Adrenal gland (tissue), 9 donors: ENCODE measurements at regions not wholly inside any gene's neighbourhood (a gene's known extent, or its start where the extent isn't known, plus 50 kb on each side); places are given as distances from the start of the nearest gene placed in this dataset.
A peak's percentile ranks its signal among the peaks of the same experiment; 100 is the strongest.

Source experiments
- DNase-seq, 7 donors: peaks; one replicate each; pipeline ENCODE4 v3.0.0-alpha.2; 2019 to 2020
- H3K27ac ChIP-seq, 5 donors: fragments of 200-600 bp; sonication (generic) in 4 of 5; 1 replicate in 3 of 5; 2 replicates in 2 of 5; pipeline versions ENCODE4 v1.5.1 to v1.8.0; 2016 to 2020; ENCODE audit warnings: mild to moderate bottlenecking in 1 of 5
- H3K27me3 ChIP-seq: fragments of 200-600 bp; 2 replicates; pipeline ENCODE4 v1.8.0; 2021
- H3K36me3 ChIP-seq, 2 donors: fragments of 200-600 bp; replicated peaks in 1 of 2; 1 replicate in 1 of 2; 2 replicates in 1 of 2; pipeline versions ENCODE4 v1.5.1 to v1.8.0; 2018 to 2022
- H3K4me1 ChIP-seq, 2 donors: fragments of 200-600 bp; replicated peaks in 1 of 2; 1 replicate in 1 of 2; 2 replicates in 1 of 2; pipeline versions ENCODE4 v1.5.1 to v1.8.0; 2018 to 2021
- H3K4me3 ChIP-seq, 4 donors: fragments of 200-600 bp; sonication (generic) in 3 of 4; one replicate each; pipeline ENCODE4 v1.5.1; 2016 to 2018
- H3K9me3 ChIP-seq, 3 donors: fragments of 200-600 bp; sonication (generic) in 1 of 3; replicated peaks in 1 of 3; 1 replicate in 2 of 3; 2 replicates in 1 of 3; pipeline versions ENCODE4 v1.5.1 to v1.8.0; 2016 to 2021
- CTCF ChIP-seq, 6 experiments: fragments of 450-650 bp in 4 of 6; fragments of 200-600 bp in 2 of 6; sonication (generic) in 1 of 6; IDR thresholded peaks; 1 replicate in 5 of 6; 2 replicates in 1 of 6; pipeline versions ENCODE4 v1.5.1 to v1.8.0; 2016 to 2021; ENCODE audit warnings: antibody characterized with exemption in 6 of 6, mild to moderate bottlenecking in 2 of 6, moderate library complexity in 1 of 6
- POLR2A ChIP-seq, 2 donors: fragments of 450-650 bp; IDR thresholded peaks; one replicate each; pipeline ENCODE4 v1.6.1; 2017; ENCODE audit warnings: antibody characterized with exemption in 2 of 2, mild to moderate bottlenecking in 2 of 2, moderate library complexity in 1 of 2
- WGBS, 4 donors: extraction: QIAGEN DNeasy Blood & Tissue Kit in 2 of 4; methylation state at CpG; one replicate each; pipeline versions ENCODE4 v1.1.5 to v1.1.7; 2013 to 2017; 5-methylcytosine and 5-hydroxymethylcytosine counted together
- intact Hi-C, 2 donors: fragments of 100-400 bp; cut with DNase I; formaldehyde crosslinking; loops; one replicate each; pipeline versions ENCODE4 v1.14.1 to v1.15.0; 2022 to 2023
- donor health status: healthy with polysubstance abuse.
- donor health status: Bipolar disorder and iron deficiency.
- donor health status: DM: yes; HTN: yes; CAD: no.
- donor health status: DM: no; HTN: no; CAD: no.
- donor health status: DM: no; HTN: no; CAD: no.

- H3K36me3 ChIP-seq: no peaks in the 10 kb centered on the region
- intact Hi-C loops: no loop called here
- H3K9me3 ChIP-seq: no peaks in the 10 kb centered on the region
- H3K27me3 ChIP-seq: no peaks in the 10 kb centered on the region
- TF ChIP-seq CTCF (IDR thresholded peaks at IDR 0.05) (no peak), POLR2A (IDR thresholded peaks at IDR 0.05) (no peak)
- no peak overlapping the region for H3K27ac ChIP-seq
- no peaks in the 10 kb centered on the region for H3K4me1 ChIP-seq
- no peak overlapping the region for H3K4me3 ChIP-seq
- no peak for DNase-seq
- 81 to 90% (median 87%) methylated on average over 2 of the region's 2 CpGs for WGBS, 4 donors
Measured at GRCh38 chr1:193427524-193427923, 241.1 kb upstream of the B3GALT2 start.

GRCh38 chr1:193426061-193426460 lies 239.6 kb upstream of the B3GALT2 start:
- no peak for DNase-seq
- Histone ChIP-seq H3K9me3 (no peaks in the 10 kb centered on the region), H3K4me1 (no peaks in the 10 kb centered on the region), H3K4me3 (no peak overlapping the region), H3K27me3 (no peaks in the 10 kb centered on the region), H3K27ac (no peak overlapping the region), H3K36me3 (no peaks in the 10 kb centered on the region)
- WGBS, 4 donors: 64 to 98% (median 96%) methylated on average over 2 of the region's 2 CpGs
- intact Hi-C loops: no loop called here
- TF ChIP-seq POLR2A (IDR thresholded peaks at IDR 0.05) (no peak), CTCF (IDR thresholded peaks at IDR 0.05) (no peak)

GRCh38 chr1:193421487-193421886 lies 235.1 kb upstream of the B3GALT2 start:
- TF ChIP-seq POLR2A (IDR thresholded peaks at IDR 0.05) (no peak), CTCF (IDR thresholded peaks at IDR 0.05) (no peak)
- Histone ChIP-seq H3K4me1 (peaks cover 8 to 20% of the 10 kb centered on the region in 2 donors), H3K36me3 (no peaks in the 10 kb centered on the region), H3K9me3 (no peaks in the 10 kb centered on the region), H3K4me3 (no peak overlapping the region), H3K27me3 (no peaks in the 10 kb centered on the region), H3K27ac (no peak overlapping the region)
- WGBS, 4 donors: 97 to 99% (median 99%) methylated on average over 4 of the region's 4 CpGs
- intact Hi-C loops: no loop called here
- DNase-seq: no peak

GRCh38 chr1:193419295-193419694 lies 232.9 kb upstream of the B3GALT2 start:
- intact Hi-C loops: no loop called here
- 83 to 90% (median 87%) methylated on average over 1 of the region's 1 CpG for WGBS, 4 donors
- Histone ChIP-seq H3K27ac (peak overlapping the region in 1 of 5 donors; percentile 63), H3K36me3 (no peaks in the 10 kb centered on the region), H3K9me3 (no peaks in the 10 kb centered on the region), H3K4me3 (peak overlapping the region in 1 of 4 donors; percentile 42), H3K27me3 (no peaks in the 10 kb centered on the region), H3K4me1 (peaks cover 8 to 20% of the 10 kb centered on the region in 2 donors)
- no peak for TF ChIP-seq CTCF (IDR thresholded peaks at IDR 0.05)
- no peak for TF ChIP-seq POLR2A (IDR thresholded peaks at IDR 0.05)
- DNase-seq: no peak
